Mucosa of descending colon (tissue), 3 donors: ENCODE measurements at regions not wholly inside any gene's neighbourhood (a gene's known extent, or its start where the extent isn't known, plus 50 kb on each side); places are given as distances from the start of the nearest gene placed in this dataset.

Experiments used
- ATAC-seq: fragments of 200-7000 bp; cut with Tn5 transposase; one replicate; pipeline ENCODE4 v1.9.1; 2020; ENCODE audit warnings: mild to moderate bottlenecking, moderate library complexity
- DNase-seq, 3 donors: peaks; one replicate each; pipeline ENCODE4 v3.0.0-alpha.2; 2020
- H3K36me3 ChIP-seq: fragments of 200-600 bp; one replicate; pipeline ENCODE4 v1.8.0; 2021; ENCODE audit warnings: low read depth, mild to moderate bottlenecking
- H3K4me1 ChIP-seq: fragments of 200-600 bp; one replicate; pipeline ENCODE4 v1.8.0; 2021; ENCODE audit warnings: low read depth, mild to moderate bottlenecking
- H3K4me3 ChIP-seq: fragments of 200-600 bp; one replicate; pipeline ENCODE4 v1.8.0; 2021; ENCODE audit warnings: mild to moderate bottlenecking
- H3K9me3 ChIP-seq: fragments of 200-600 bp; one replicate; pipeline ENCODE4 v1.8.0; 2021; ENCODE audit warnings: mild to moderate bottlenecking
- CTCF ChIP-seq: fragments of 200-600 bp; IDR thresholded peaks from one replicate; pipeline ENCODE4 v1.8.0; 2022; ENCODE audit warnings: antibody characterized with exemption, mild to moderate bottlenecking
- intact Hi-C, 2 donors: fragments of 100-400 bp; cut with DNase I in 1 of 2; cut with micrococcal nuclease in 1 of 2; formaldehyde crosslinking; loops; one replicate each; pipeline versions ENCODE4 v1.11.0 to v1.11.1; 2022; cut with DNase I, micrococcal nuclease
- donor health status: DM: no; HTN: no; CAD: no; lungs with moderate emphysema.
- donor health status: DM: no; HTN: no; CAD: no.
- donor health status: DM: no; HTN: yes; CAD: no.

- Histone ChIP-seq H3K9me3 (no peaks in the 10 kb centered on the region), H3K4me1 (no peaks in the 10 kb centered on the region), H3K36me3 (no peaks in the 10 kb centered on the region), H3K4me3 (no peak overlapping the region)
- no peak for ATAC-seq
- intact Hi-C loops: no loop called here
- no peak for DNase-seq
- no peak for TF ChIP-seq CTCF
These were observed 672.4 kb downstream of the CDH11 start for GRCh38 chr16:64449506-64449905.

GRCh38 chr16:64445649-64446048 lies 676.2 kb downstream of the CDH11 start:
- ATAC-seq: no peak
- no peaks in the 10 kb centered on the region for H3K4me1 ChIP-seq
- intact Hi-C loops: no loop called here
- H3K36me3 ChIP-seq: no peaks in the 10 kb centered on the region
- H3K4me3 ChIP-seq: no peak overlapping the region
- TF ChIP-seq CTCF: no peak
- no peak for DNase-seq
- H3K9me3 ChIP-seq: no peaks in the 10 kb centered on the region

- Histone ChIP-seq H3K4me3 (no peak overlapping the region), H3K36me3 (no peaks in the 10 kb centered on the region), H3K9me3 (no peaks in the 10 kb centered on the region), H3K4me1 (no peaks in the 10 kb centered on the region)
- intact Hi-C loops: no loop called here
- DNase-seq: no peak
- ATAC-seq: no peak
- TF ChIP-seq CTCF: no peak
These were observed 676.6 kb downstream of the CDH11 start for GRCh38 chr16:64445245-64445644.

- peak; percentile 63 for ATAC-seq
- H3K4me1 ChIP-seq: no peaks in the 10 kb centered on the region
- no peak for DNase-seq
These were observed 681.4 kb downstream of the CDH11 start for GRCh38 chr16:64440421-64440831.

GRCh38 chr16:64440005-64440404 lies 681.9 kb downstream of the CDH11 start:
- ATAC-seq: no peak
- no peak for TF ChIP-seq CTCF
- intact Hi-C loops: no loop called here
- no peak for DNase-seq
- no peaks in the 10 kb centered on the region for H3K36me3 ChIP-seq
- H3K4me3 ChIP-seq: no peak overlapping the region
- H3K4me1 ChIP-seq: no peaks in the 10 kb centered on the region
- H3K9me3 ChIP-seq: no peaks in the 10 kb centered on the region

More at GRCh38 chr16:64440421-64440831, 681.4 kb downstream of the CDH11 start:
- no peak for TF ChIP-seq CTCF
- Histone ChIP-seq H3K4me3 (no peak overlapping the region), H3K36me3 (no peaks in the 10 kb centered on the region), H3K9me3 (no peaks in the 10 kb centered on the region)
- intact Hi-C loops: no loop called here

GRCh38 chr16:64437706-64438324 lies 684.0 kb downstream of the CDH11 start:
- no peak for ATAC-seq
- no peak for DNase-seq
- no peaks in the 10 kb centered on the region for H3K9me3 ChIP-seq
- no peak for TF ChIP-seq CTCF
- intact Hi-C loops: no loop called here
- H3K36me3 ChIP-seq: no peaks in the 10 kb centered on the region
- no peak overlapping the region for H3K4me3 ChIP-seq
- no peaks in the 10 kb centered on the region for H3K4me1 ChIP-seq
